ENCODE measurements at regions not wholly inside any gene's neighbourhood (a gene's known extent, or its start where the extent isn't known, plus 50 kb on each side); places are given as distances from the start of the nearest gene placed in this dataset.
"Not testable (repeated sequence)": the region's sequence is repeated elsewhere in the genome, so short reads cannot be mapped to it uniquely, and the experiment has no call there.

DNA sequence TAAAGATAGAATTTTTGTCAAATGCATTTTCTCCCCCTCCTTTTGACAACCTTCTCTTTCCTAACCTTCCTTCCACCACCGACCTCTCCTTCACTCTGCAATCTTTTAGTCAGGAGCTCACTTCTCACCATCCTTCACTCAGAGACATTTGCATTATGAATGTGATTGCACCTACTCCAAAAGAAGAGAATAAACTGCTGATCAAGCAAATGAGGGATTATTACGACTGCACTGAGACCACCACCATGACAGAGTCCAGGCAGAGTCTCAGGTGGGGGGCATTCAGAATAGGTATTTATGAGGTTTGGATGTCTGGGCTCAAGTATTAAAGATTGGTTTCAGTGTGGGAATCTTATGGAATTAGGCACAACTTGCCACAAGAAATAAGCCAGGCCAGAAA, 483.9 kb downstream of the PTH2R start:
- 67 to 81% methylated on average over 2 of the region's 2 CpGs for WGBS, 2 donors
- no peak for DNase-seq
- intact Hi-C loops (cut with DNase I): no loop called here

DNA sequence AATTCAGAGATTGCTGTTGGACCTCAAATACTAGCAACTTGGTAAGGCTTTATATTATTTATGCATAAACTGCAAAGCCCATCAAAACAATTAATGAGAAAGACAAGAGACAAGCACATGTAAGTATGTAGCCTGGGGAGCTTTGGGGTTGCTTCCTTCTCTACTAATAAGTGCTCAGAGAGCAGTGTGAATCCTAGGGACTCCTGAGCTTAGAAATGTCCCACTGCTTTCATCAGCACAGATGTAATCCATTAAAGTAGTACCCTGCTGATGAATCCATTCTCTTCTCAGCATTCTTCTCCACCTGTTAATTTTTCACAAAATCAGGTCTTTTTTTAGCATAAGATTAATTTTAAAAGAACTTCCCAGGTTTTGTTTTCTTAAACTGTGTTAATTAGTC, 485.6 kb downstream of the PTH2R start:
- intact Hi-C loops (cut with DNase I): no loop called here
- H3K4me1 ChIP-seq: no peaks in the 10 kb centered on the region

More for the DNA sequence above, 483.9 kb downstream of the PTH2R start:
- H3K27me3 ChIP-seq: no peaks in the 10 kb centered on the region
- no peaks in the 10 kb centered on the region for H3K36me3 ChIP-seq
- H3K4me1 ChIP-seq: no peaks in the 10 kb centered on the region
- TF ChIP-seq POLR2A (IDR thresholded peaks at IDR 0.05): no peak
- TF ChIP-seq, protein P1, sequence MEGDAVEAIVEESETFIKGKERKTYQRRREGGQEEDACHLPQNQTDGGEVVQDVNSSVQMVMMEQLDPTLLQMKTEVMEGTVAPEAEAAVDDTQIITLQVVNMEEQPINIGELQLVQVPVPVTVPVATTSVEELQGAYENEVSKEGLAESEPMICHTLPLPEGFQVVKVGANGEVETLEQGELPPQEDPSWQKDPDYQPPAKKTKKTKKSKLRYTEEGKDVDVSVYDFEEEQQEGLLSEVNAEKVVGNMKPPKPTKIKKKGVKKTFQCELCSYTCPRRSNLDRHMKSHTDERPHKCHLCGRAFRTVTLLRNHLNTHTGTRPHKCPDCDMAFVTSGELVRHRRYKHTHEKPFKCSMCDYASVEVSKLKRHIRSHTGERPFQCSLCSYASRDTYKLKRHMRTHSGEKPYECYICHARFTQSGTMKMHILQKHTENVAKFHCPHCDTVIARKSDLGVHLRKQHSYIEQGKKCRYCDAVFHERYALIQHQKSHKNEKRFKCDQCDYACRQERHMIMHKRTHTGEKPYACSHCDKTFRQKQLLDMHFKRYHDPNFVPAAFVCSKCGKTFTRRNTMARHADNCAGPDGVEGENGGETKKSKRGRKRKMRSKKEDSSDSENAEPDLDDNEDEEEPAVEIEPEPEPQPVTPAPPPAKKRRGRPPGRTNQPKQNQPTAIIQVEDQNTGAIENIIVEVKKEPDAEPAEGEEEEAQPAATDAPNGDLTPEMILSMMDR (IDR thresholded peaks at IDR 0.05): no peak
- H3K9me3 ChIP-seq: no peaks in the 10 kb centered on the region
- H3K4me3 ChIP-seq (replicated peaks in 1 of 3): no peak overlapping the region
- H3K27ac ChIP-seq: no peak overlapping the region

DNA sequence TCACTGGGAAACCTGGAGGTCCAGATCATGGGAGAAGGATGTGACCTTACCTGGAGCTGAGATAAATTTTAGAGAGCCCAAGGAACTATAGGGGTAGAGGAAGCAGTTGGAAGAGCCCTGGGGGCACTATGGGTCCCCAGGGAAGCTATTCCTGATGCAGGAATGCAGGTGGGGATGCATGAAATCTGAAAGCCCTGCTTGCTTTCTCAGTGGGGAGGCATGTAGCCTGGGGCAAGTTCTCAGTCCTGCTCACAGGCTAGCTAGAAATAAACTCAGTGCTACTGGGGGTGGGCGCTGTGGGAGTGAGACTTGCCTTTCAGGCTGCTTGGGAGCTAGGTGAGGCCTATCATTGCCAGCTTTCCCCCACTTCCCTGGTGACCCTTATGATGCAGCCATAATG, 499.7 kb downstream of the PTH2R start:
- DNase-seq: no peak

More for the DNA sequence above, 485.6 kb downstream of the PTH2R start:
- H3K4me3 ChIP-seq (replicated peaks in 1 of 3): no peak overlapping the region
- no peaks in the 10 kb centered on the region for H3K36me3 ChIP-seq
- no peaks in the 10 kb centered on the region for H3K27me3 ChIP-seq
- no peaks in the 10 kb centered on the region for H3K9me3 ChIP-seq
- TF ChIP-seq POLR2A (IDR thresholded peaks at IDR 0.05): no peak
- TF ChIP-seq, protein P1 (IDR thresholded peaks at IDR 0.05): no peak
- no peak for DNase-seq
- H3K27ac ChIP-seq: no peak overlapping the region

DNA sequence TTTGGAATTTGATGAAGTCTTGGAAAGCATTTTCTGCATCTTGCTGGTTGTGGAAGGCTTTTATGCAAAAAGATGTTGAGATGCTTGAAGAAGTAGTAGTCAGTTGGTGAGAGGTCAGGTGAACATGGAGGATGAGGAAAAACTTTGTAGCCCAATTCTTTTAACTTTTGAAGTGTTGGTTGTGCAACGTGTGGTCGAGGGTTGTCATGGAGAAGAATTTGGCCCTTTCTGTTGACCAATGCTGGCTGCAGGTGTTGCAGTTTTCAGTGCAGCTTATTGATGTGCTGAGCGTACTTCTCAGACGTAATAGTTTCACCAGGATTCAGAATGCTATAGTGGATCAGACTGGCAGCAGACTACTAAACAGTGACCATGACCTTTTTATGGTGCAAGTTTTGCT, 508.4 kb upstream of the MAP2 start:
- WGBS, 2 donors: 85 to 86% methylated on average over 4 of the region's 4 CpGs

More for the DNA sequence above, 499.7 kb downstream of the PTH2R start:
- Histone ChIP-seq H3K36me3 (no peaks in the 10 kb centered on the region), H3K4me1 (no peaks in the 10 kb centered on the region), H3K27ac (no peak overlapping the region), H3K4me3 (replicated peaks in 1 of 3) (no peak overlapping the region), H3K9me3 (no peaks in the 10 kb centered on the region), H3K27me3 (no peaks in the 10 kb centered on the region)
- intact Hi-C loops (cut with DNase I): no loop called here
- TF ChIP-seq, protein P1 (IDR thresholded peaks at IDR 0.05): no peak
- no peak for TF ChIP-seq POLR2A (IDR thresholded peaks at IDR 0.05)
- WGBS, 2 donors: 92 to 100% methylated on average over 1 of the region's 1 CpG

DNA sequence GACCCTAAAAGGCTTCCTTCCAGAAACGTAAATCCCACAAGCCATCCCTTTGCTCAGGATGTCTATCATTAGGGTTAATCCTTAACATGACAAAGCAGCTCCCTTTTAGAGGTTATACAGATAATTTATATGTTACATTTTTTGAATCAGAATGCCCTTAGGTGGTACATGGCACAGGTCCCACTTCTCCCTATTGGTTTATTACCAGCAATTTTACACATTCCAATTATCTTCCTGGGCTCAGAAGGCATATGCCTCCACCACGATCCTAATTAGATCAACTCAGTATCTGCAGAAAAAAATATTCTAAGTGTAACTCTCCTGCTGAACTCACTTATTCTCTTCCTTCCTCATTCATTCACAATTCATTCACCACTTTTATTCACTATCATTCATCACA, 507.0 kb upstream of the MAP2 start:
- no peaks in the 10 kb centered on the region for H3K36me3 ChIP-seq
- no peaks in the 10 kb centered on the region for H3K4me1 ChIP-seq
- no peaks in the 10 kb centered on the region for H3K27me3 ChIP-seq
- no peak overlapping the region for H3K27ac ChIP-seq
- intact Hi-C loops (cut with DNase I): no loop called here
- no peak for DNase-seq
- whole genome bisulfite sequencing, 2 donors: 73 to 74% methylated on average over 2 of the region's 2 CpGs
- TF ChIP-seq, protein P1 (IDR thresholded peaks at IDR 0.05): no peak
- H3K9me3 ChIP-seq: no peaks in the 10 kb centered on the region
- no peak overlapping the region for H3K4me3 ChIP-seq (replicated peaks in 1 of 3)

More for the DNA sequence above, 508.4 kb upstream of the MAP2 start:
- TF ChIP-seq, protein P1 (IDR thresholded peaks at IDR 0.05): no peak
- TF ChIP-seq POLR2A (IDR thresholded peaks at IDR 0.05): no peak
- no peaks in the 10 kb centered on the region for H3K4me1 ChIP-seq
- H3K27me3 ChIP-seq: no peaks in the 10 kb centered on the region
- no peaks in the 10 kb centered on the region for H3K9me3 ChIP-seq
- H3K36me3 ChIP-seq: no peaks in the 10 kb centered on the region
- H3K4me3 ChIP-seq (replicated peaks in 1 of 3): no peak overlapping the region
- intact Hi-C loops (cut with DNase I): no loop called here
- no peak for DNase-seq
- no peak overlapping the region for H3K27ac ChIP-seq

DNA sequence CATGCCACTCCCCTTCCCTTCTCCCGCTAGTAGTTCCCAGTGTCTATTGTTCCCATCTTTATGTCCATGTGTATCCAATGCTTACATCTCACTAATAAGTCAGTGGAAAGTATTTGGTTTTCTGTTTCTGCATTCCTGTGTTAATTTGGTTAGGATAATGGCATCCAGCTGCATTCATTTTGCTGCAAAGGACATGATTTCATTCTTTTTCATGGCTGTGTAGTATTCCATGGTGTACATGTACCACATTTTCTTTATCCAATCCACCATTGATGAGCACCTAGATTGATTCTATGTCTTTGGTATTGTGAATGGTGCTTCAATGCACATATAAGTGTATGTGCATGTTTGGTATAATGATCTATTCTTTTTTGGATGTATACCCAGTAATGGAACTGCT, 502.5 kb upstream of the MAP2 start:
- intact Hi-C loops (cut with DNase I); H3K4me1 ChIP-seq; H3K36me3 ChIP-seq; H3K27me3 ChIP-seq; H3K9me3 ChIP-seq; H3K4me3 ChIP-seq (replicated peaks in 1 of 3); DNase-seq; H3K27ac ChIP-seq: not testable (repeated sequence)
- 98% methylated on average over 1 of the region's 1 CpG for WGBS, 2 donors
